HL-60 (cell line): ENCODE measurements at regions not wholly inside any gene's neighbourhood (a gene's known extent, or its start where the extent isn't known, plus 50 kb on each side); places are given as distances from the start of the nearest gene placed in this dataset.

Experiments used
- DNase-seq, 2 experiments: peaks; one replicate each; pipeline ENCODE4 v3.0.0-alpha.2; 2010 to 2020; ENCODE audit warnings: low read depth in 1 of 2, low spot score in 1 of 2
- H3K27ac ChIP-seq: fragments of 250-450 bp; sonication (Bioruptor Pico); replicated peaks from 2 replicates; pipeline ENCODE4 v1.5.1; 2020; ENCODE audit warnings: mild to moderate bottlenecking, moderate library complexity
- H3K27me3 ChIP-seq: fragments of 250-450 bp; sonication (Bioruptor Pico); 2 replicates; pipeline ENCODE4 v1.5.1; 2021; ENCODE audit warnings: mild to moderate bottlenecking, moderate library complexity; ENCODE audit not compliant: insufficient read depth, poor library complexity, severe bottlenecking
- H3K4me3 ChIP-seq: replicated peaks from 2 replicates; pipeline ENCODE4 v1.5.1; 2011; ENCODE audit warnings: mild to moderate bottlenecking, control low read depth, low read length; ENCODE audit not compliant: insufficient read depth
- CTCF ChIP-seq: IDR thresholded peaks from one replicate; pipeline ENCODE4 v1.5.1; 2011; ENCODE audit warnings: low read length, control low read depth, inconsistent platforms; ENCODE audit not compliant: insufficient read depth
- GABPA ChIP-seq: IDR thresholded peaks from 2 replicates; pipeline ENCODE4 v1.6.1; 2012; ENCODE audit warnings: low read depth
- POLR2AphosphoS5 ChIP-seq: IDR thresholded peaks from 2 replicates; pipeline ENCODE4 v1.6.1; 2012; ENCODE audit warnings: low read depth
- REST ChIP-seq: IDR thresholded peaks from 2 replicates; pipeline ENCODE4 v1.6.1; 2012; ENCODE audit warnings: low read depth; ENCODE audit not compliant: insufficient replicate concordance
- SPI1 ChIP-seq: IDR thresholded peaks from 2 replicates; pipeline ENCODE4 v1.6.1; 2012; ENCODE audit warnings: low read depth, mild to moderate bottlenecking, borderline replicate concordance

- TF ChIP-seq POLR2AphosphoS5: no peak
- H3K27me3 ChIP-seq: no peaks in the 10 kb centered on the region
- DNase-seq: no peak
- H3K27ac ChIP-seq: no peak overlapping the region
- H3K4me3 ChIP-seq: no peak overlapping the region
Measured at GRCh38 chr7:69218576-69218975, 379.7 kb upstream of the AUTS2 start.

GRCh38 chr7:69219381-69219780, 378.9 kb upstream of the AUTS2 start:
- no peak overlapping the region for H3K4me3 ChIP-seq
- no peak for TF ChIP-seq POLR2AphosphoS5
- no peak for TF ChIP-seq CTCF
- TF ChIP-seq SPI1: no peak
- no peak for TF ChIP-seq REST
- TF ChIP-seq GABPA: no peak
- no peaks in the 10 kb centered on the region for H3K27me3 ChIP-seq

GRCh38 chr7:69225259-69225943, 372.9 kb upstream of the AUTS2 start:
- H3K27ac ChIP-seq: no peak overlapping the region
- TF ChIP-seq POLR2AphosphoS5 (no peak), REST (no peak), GABPA (no peak), SPI1 (no peak), CTCF (no peak)
- no peaks in the 10 kb centered on the region for H3K27me3 ChIP-seq
- no peak for DNase-seq
- H3K4me3 ChIP-seq: no peak overlapping the region

More at GRCh38 chr7:69219381-69219780, 378.9 kb upstream of the AUTS2 start:
- no peak overlapping the region for H3K27ac ChIP-seq
- DNase-seq: no peak

- Histone ChIP-seq H3K27ac (no peak overlapping the region), H3K27me3 (no peaks in the 10 kb centered on the region), H3K4me3 (no peak overlapping the region)
- no peak for DNase-seq
- TF ChIP-seq POLR2AphosphoS5 (no peak), SPI1 (no peak)
Measured at GRCh38 chr7:69228212-69228811, 370.0 kb upstream of the AUTS2 start.
